ENCODE measurements at regions not wholly inside any gene's neighbourhood (a gene's known extent, or its start where the extent isn't known, plus 50 kb on each side); places are given as distances from the start of the nearest gene placed in this dataset.

GRCh38 chr3:160105907-160106584 lies 117.4 kb downstream of the IL12A start:
- Mint-ChIP-seq H3K4me1 (ENCODE audit: low read depth) (no peaks in the 10 kb centered on the region), H3K36me3 (ENCODE audit: low read depth) (no peaks in the 10 kb centered on the region), H3K27ac (no peak overlapping the region), H3K9me3 (no peaks in the 10 kb centered on the region), H3K4me3 (no peak overlapping the region), H3K27me3 (ENCODE audit: low read depth) (peaks cover 13% of the 10 kb centered on the region)

- no peak overlapping the region for H3K4me3 Mint-ChIP-seq
- H3K4me1 Mint-ChIP-seq (ENCODE audit: low read depth) = no peaks in the 10 kb centered on the region
- H3K9me3 Mint-ChIP-seq = no peaks in the 10 kb centered on the region
- H3K27me3 Mint-ChIP-seq (ENCODE audit: low read depth) = peaks cover 19% of the 10 kb centered on the region
- no peaks in the 10 kb centered on the region for H3K36me3 Mint-ChIP-seq (ENCODE audit: low read depth)
- no peak overlapping the region for H3K27ac Mint-ChIP-seq
Measured at GRCh38 chr3:160106905-160107861, 118.0 kb upstream of the C3orf80 start.

- no peak overlapping the region for H3K4me3 Mint-ChIP-seq
- no peaks in the 10 kb centered on the region for H3K4me1 Mint-ChIP-seq (ENCODE audit: low read depth)
- H3K27me3 Mint-ChIP-seq (ENCODE audit: low read depth) = peaks cover 26% of the 10 kb centered on the region
- H3K27ac Mint-ChIP-seq = no peak overlapping the region
- H3K36me3 Mint-ChIP-seq (ENCODE audit: low read depth) = no peaks in the 10 kb centered on the region
- no peaks in the 10 kb centered on the region for H3K9me3 Mint-ChIP-seq
Measured at GRCh38 chr3:160108362-160108761, 116.9 kb upstream of the C3orf80 start.

GRCh38 chr3:160112481-160112880 lies 112.7 kb upstream of the C3orf80 start:
- H3K4me3 Mint-ChIP-seq = no peak overlapping the region
- H3K36me3 Mint-ChIP-seq (ENCODE audit: low read depth) = no peaks in the 10 kb centered on the region
- H3K4me1 Mint-ChIP-seq (ENCODE audit: low read depth) = no peaks in the 10 kb centered on the region
- no peak overlapping the region for H3K27ac Mint-ChIP-seq
- H3K27me3 Mint-ChIP-seq (ENCODE audit: low read depth) = peaks cover 17% of the 10 kb centered on the region
- H3K9me3 Mint-ChIP-seq = no peaks in the 10 kb centered on the region

- Mint-ChIP-seq H3K27me3 (ENCODE audit: low read depth) (peaks cover 17% of the 10 kb centered on the region), H3K4me1 (ENCODE audit: low read depth) (no peaks in the 10 kb centered on the region), H3K27ac (no peak overlapping the region), H3K4me3 (no peak overlapping the region), H3K9me3 (no peaks in the 10 kb centered on the region), H3K36me3 (ENCODE audit: low read depth) (no peaks in the 10 kb centered on the region)
Measured at GRCh38 chr3:160112996-160113395, 112.2 kb upstream of the C3orf80 start.

GRCh38 chr3:160114355-160114995 lies 110.7 kb upstream of the C3orf80 start:
- Mint-ChIP-seq H3K9me3 (no peaks in the 10 kb centered on the region), H3K4me1 (ENCODE audit: low read depth) (no peaks in the 10 kb centered on the region), H3K27ac (no peak overlapping the region), H3K36me3 (ENCODE audit: low read depth) (no peaks in the 10 kb centered on the region), H3K4me3 (no peak overlapping the region), H3K27me3 (ENCODE audit: low read depth) (peaks cover 14% of the 10 kb centered on the region)

GRCh38 chr3:160115387-160115786 lies 109.8 kb upstream of the C3orf80 start:
- H3K27ac Mint-ChIP-seq = no peak overlapping the region
- H3K36me3 Mint-ChIP-seq (ENCODE audit: low read depth) = no peaks in the 10 kb centered on the region
- no peak overlapping the region for H3K4me3 Mint-ChIP-seq
- H3K9me3 Mint-ChIP-seq = peaks cover 4% of the 10 kb centered on the region
- H3K27me3 Mint-ChIP-seq (ENCODE audit: low read depth) = peaks cover 21% of the 10 kb centered on the region
- no peaks in the 10 kb centered on the region for H3K4me1 Mint-ChIP-seq (ENCODE audit: low read depth)

- Mint-ChIP-seq H3K27ac (no peak overlapping the region), H3K9me3 (peaks cover 9% of the 10 kb centered on the region), H3K4me1 (ENCODE audit: low read depth) (peaks cover 5% of the 10 kb centered on the region), H3K4me3 (no peak overlapping the region), H3K36me3 (ENCODE audit: low read depth) (no peaks in the 10 kb centered on the region), H3K27me3 (ENCODE audit: low read depth) (peaks cover 20% of the 10 kb centered on the region)
Measured at GRCh38 chr3:160124224-160124623, 101.0 kb upstream of the C3orf80 start.

- Mint-ChIP-seq H3K36me3 (ENCODE audit: low read depth) (no peaks in the 10 kb centered on the region), H3K27me3 (ENCODE audit: low read depth) (peaks cover 14% of the 10 kb centered on the region), H3K4me1 (ENCODE audit: low read depth) (peaks cover 7% of the 10 kb centered on the region), H3K27ac (no peak overlapping the region), H3K4me3 (no peak overlapping the region), H3K9me3 (peaks cover 6% of the 10 kb centered on the region)
Measured at GRCh38 chr3:160125258-160125657, 100.0 kb upstream of the C3orf80 start.

GRCh38 chr3:160126051-160126450 lies 99.2 kb upstream of the C3orf80 start:
- H3K27ac Mint-ChIP-seq = no peak overlapping the region
- H3K4me3 Mint-ChIP-seq = no peak overlapping the region
- H3K9me3 Mint-ChIP-seq = no peaks in the 10 kb centered on the region
- H3K27me3 Mint-ChIP-seq (ENCODE audit: low read depth) = peaks cover 11% of the 10 kb centered on the region
- H3K4me1 Mint-ChIP-seq (ENCODE audit: low read depth) = peaks cover 7% of the 10 kb centered on the region
- H3K36me3 Mint-ChIP-seq (ENCODE audit: low read depth) = no peaks in the 10 kb centered on the region

GRCh38 chr3:160126761-160127160 lies 98.5 kb upstream of the C3orf80 start:
- peaks cover 7% of the 10 kb centered on the region for H3K4me1 Mint-ChIP-seq (ENCODE audit: low read depth)
- H3K4me3 Mint-ChIP-seq = no peak overlapping the region
- H3K9me3 Mint-ChIP-seq = no peaks in the 10 kb centered on the region
- H3K27ac Mint-ChIP-seq = no peak overlapping the region
- peaks cover 11% of the 10 kb centered on the region for H3K27me3 Mint-ChIP-seq (ENCODE audit: low read depth)
- no peaks in the 10 kb centered on the region for H3K36me3 Mint-ChIP-seq (ENCODE audit: low read depth)

- no peak overlapping the region for H3K27ac Mint-ChIP-seq
- H3K27me3 Mint-ChIP-seq (ENCODE audit: low read depth) = peaks cover 11% of the 10 kb centered on the region
- H3K36me3 Mint-ChIP-seq (ENCODE audit: low read depth) = no peaks in the 10 kb centered on the region
- peaks cover 7% of the 10 kb centered on the region for H3K4me1 Mint-ChIP-seq (ENCODE audit: low read depth)
- no peaks in the 10 kb centered on the region for H3K9me3 Mint-ChIP-seq
- no peak overlapping the region for H3K4me3 Mint-ChIP-seq
Measured at GRCh38 chr3:160127308-160127707, 97.9 kb upstream of the C3orf80 start.

GRCh38 chr3:160128056-160128455 lies 97.2 kb upstream of the C3orf80 start:
- Mint-ChIP-seq H3K36me3 (ENCODE audit: low read depth) (no peaks in the 10 kb centered on the region), H3K4me1 (ENCODE audit: low read depth) (peaks cover 7% of the 10 kb centered on the region)

GRCh38 chr3:160129459-160130061 lies 95.7 kb upstream of the C3orf80 start:
- H3K27me3 Mint-ChIP-seq (ENCODE audit: low read depth) = peaks cover 11% of the 10 kb centered on the region
- H3K4me3 Mint-ChIP-seq = no peak overlapping the region
- H3K36me3 Mint-ChIP-seq (ENCODE audit: low read depth) = no peaks in the 10 kb centered on the region
- H3K4me1 Mint-ChIP-seq (ENCODE audit: low read depth) = peaks cover 4% of the 10 kb centered on the region
- H3K9me3 Mint-ChIP-seq = no peaks in the 10 kb centered on the region
- H3K27ac Mint-ChIP-seq = no peak overlapping the region

More at GRCh38 chr3:160128056-160128455, 97.2 kb upstream of the C3orf80 start:
- Mint-ChIP-seq H3K4me3 (no peak overlapping the region), H3K9me3 (no peaks in the 10 kb centered on the region), H3K27ac (no peak overlapping the region), H3K27me3 (ENCODE audit: low read depth) (peaks cover 11% of the 10 kb centered on the region)
